ENCODE measurements at regions not wholly inside any gene's neighbourhood (a gene's known extent, or its start where the extent isn't known, plus 50 kb on each side); places are given as distances from the start of the nearest gene placed in this dataset.

- no peak overlapping the region for H3K4me3 ChIP-seq (replicated peaks; ENCODE audit: low read depth, low read length)
- TF ChIP-seq CTCF (IDR thresholded peaks at IDR 0.05; ENCODE audit: insufficient read depth, low read length, poor library complexity, severe bottlenecking): no peak
- no peak for DNase-seq (ENCODE audit: extremely low read depth, insufficient read length)
- H3K36me3 ChIP-seq (ENCODE audit: control insufficient read depth, insufficient read depth, low read length): no peaks in the 10 kb centered on the region
- no peaks in the 10 kb centered on the region; the same call in none of the 2 replicates for H3K27me3 ChIP-seq (replicated peaks; ENCODE audit: control insufficient read depth, insufficient read depth, low read length)
Observed at GRCh38 chr11:116124922-116125714, 620.9 kb upstream of the CADM1 start.

GRCh38 chr11:116123739-116124138, 619.5 kb upstream of the CADM1 start:
- Histone ChIP-seq H3K36me3 (ENCODE audit: control insufficient read depth, insufficient read depth, low read length) (no peaks in the 10 kb centered on the region), H3K4me3 (replicated peaks; ENCODE audit: low read depth, low read length) (no peak overlapping the region), H3K27me3 (replicated peaks; ENCODE audit: control insufficient read depth, insufficient read depth, low read length) (no peaks in the 10 kb centered on the region; the same call in none of the 2 replicates)
- no peak for TF ChIP-seq CTCF (IDR thresholded peaks at IDR 0.05; ENCODE audit: insufficient read depth, low read length, poor library complexity, severe bottlenecking)
- no peak for DNase-seq (ENCODE audit: extremely low read depth, insufficient read length)

GRCh38 chr11:116122697-116123472, 618.7 kb upstream of the CADM1 start:
- DNase-seq (ENCODE audit: extremely low read depth, insufficient read length): no peak
- TF ChIP-seq CTCF (IDR thresholded peaks at IDR 0.05; ENCODE audit: insufficient read depth, low read length, poor library complexity, severe bottlenecking): no peak

GRCh38 chr11:116119158-116119557, 614.9 kb upstream of the CADM1 start:
- no peak overlapping the region for H3K4me3 ChIP-seq (replicated peaks; ENCODE audit: low read depth, low read length)
- no peak for DNase-seq (ENCODE audit: extremely low read depth, insufficient read length)
- TF ChIP-seq CTCF (IDR thresholded peaks at IDR 0.05; ENCODE audit: insufficient read depth, low read length, poor library complexity, severe bottlenecking): no peak
- H3K27me3 ChIP-seq (replicated peaks; ENCODE audit: control insufficient read depth, insufficient read depth, low read length): no peaks in the 10 kb centered on the region
- H3K36me3 ChIP-seq (ENCODE audit: control insufficient read depth, insufficient read depth, low read length): no peaks in the 10 kb centered on the region

More at GRCh38 chr11:116122697-116123472, 618.7 kb upstream of the CADM1 start:
- Histone ChIP-seq H3K4me3 (replicated peaks; ENCODE audit: low read depth, low read length) (no peak overlapping the region), H3K27me3 (replicated peaks; ENCODE audit: control insufficient read depth, insufficient read depth, low read length) (no peaks in the 10 kb centered on the region; the same call in none of the 2 replicates), H3K36me3 (ENCODE audit: control insufficient read depth, insufficient read depth, low read length) (no peaks in the 10 kb centered on the region)

GRCh38 chr11:116118138-116118470, 613.9 kb upstream of the CADM1 start:
- TF ChIP-seq CTCF (IDR thresholded peaks at IDR 0.05; ENCODE audit: insufficient read depth, low read length, poor library complexity, severe bottlenecking): no peak
- H3K27me3 ChIP-seq (replicated peaks; ENCODE audit: control insufficient read depth, insufficient read depth, low read length): no peaks in the 10 kb centered on the region
- no peak overlapping the region for H3K4me3 ChIP-seq (replicated peaks; ENCODE audit: low read depth, low read length)
- DNase-seq (ENCODE audit: extremely low read depth, insufficient read length): no peak
- H3K36me3 ChIP-seq (ENCODE audit: control insufficient read depth, insufficient read depth, low read length): no peaks in the 10 kb centered on the region
